ENCODE measurements at regions not wholly inside any gene's neighbourhood (a gene's known extent, or its start where the extent isn't known, plus 50 kb on each side); places are given as distances from the start of the nearest gene placed in this dataset.
"Not testable (repeated sequence)": the region's sequence is repeated elsewhere in the genome, so short reads cannot be mapped to it uniquely, and the experiment has no call there.

DNA sequence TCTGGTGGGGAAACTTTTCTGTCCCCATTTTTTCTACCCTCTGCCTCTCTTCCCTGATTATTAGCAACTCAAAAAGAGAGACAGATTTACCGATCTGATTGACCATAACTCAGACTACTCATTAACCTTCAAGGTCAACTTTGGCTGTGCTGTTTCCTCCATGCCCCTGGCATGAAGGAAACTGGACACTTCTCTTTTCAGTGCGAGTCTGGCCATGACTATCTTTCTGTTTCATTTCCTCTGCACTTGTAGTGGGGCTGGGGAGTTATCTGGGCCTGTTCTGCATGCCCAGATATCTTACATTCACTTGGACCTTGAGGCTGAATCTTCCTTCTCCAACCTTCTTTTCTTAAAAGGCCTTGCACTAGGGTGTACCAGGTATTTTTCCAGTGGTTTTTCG, 76.9 kb upstream of the SLCO2A1 start:
- no peak overlapping the region for H3K4me3 ChIP-seq
- no peaks in the 10 kb centered on the region for H3K9me3 ChIP-seq
- no peak for DNase-seq (ENCODE audit: extremely low spot score in 2 of 2)
- TF ChIP-seq, protein P1, sequence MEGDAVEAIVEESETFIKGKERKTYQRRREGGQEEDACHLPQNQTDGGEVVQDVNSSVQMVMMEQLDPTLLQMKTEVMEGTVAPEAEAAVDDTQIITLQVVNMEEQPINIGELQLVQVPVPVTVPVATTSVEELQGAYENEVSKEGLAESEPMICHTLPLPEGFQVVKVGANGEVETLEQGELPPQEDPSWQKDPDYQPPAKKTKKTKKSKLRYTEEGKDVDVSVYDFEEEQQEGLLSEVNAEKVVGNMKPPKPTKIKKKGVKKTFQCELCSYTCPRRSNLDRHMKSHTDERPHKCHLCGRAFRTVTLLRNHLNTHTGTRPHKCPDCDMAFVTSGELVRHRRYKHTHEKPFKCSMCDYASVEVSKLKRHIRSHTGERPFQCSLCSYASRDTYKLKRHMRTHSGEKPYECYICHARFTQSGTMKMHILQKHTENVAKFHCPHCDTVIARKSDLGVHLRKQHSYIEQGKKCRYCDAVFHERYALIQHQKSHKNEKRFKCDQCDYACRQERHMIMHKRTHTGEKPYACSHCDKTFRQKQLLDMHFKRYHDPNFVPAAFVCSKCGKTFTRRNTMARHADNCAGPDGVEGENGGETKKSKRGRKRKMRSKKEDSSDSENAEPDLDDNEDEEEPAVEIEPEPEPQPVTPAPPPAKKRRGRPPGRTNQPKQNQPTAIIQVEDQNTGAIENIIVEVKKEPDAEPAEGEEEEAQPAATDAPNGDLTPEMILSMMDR (IDR thresholded peaks at IDR 0.05): no peak
- TF ChIP-seq POLR2A (IDR thresholded peaks at IDR 0.05): no peak
- TF ChIP-seq POLR2AphosphoS5 (IDR thresholded peaks at IDR 0.05; ENCODE audit: insufficient read depth in 1 of 2, low read depth in 1 of 2): no peak
- no peaks in the 10 kb centered on the region for H3K27me3 ChIP-seq
- intact Hi-C loops (cut with DNase I): no loop called here
- H3K36me3 ChIP-seq: no peaks in the 10 kb centered on the region
- H3K4me1 ChIP-seq: no peaks in the 10 kb centered on the region
- H3K27ac ChIP-seq: no peak overlapping the region

DNA sequence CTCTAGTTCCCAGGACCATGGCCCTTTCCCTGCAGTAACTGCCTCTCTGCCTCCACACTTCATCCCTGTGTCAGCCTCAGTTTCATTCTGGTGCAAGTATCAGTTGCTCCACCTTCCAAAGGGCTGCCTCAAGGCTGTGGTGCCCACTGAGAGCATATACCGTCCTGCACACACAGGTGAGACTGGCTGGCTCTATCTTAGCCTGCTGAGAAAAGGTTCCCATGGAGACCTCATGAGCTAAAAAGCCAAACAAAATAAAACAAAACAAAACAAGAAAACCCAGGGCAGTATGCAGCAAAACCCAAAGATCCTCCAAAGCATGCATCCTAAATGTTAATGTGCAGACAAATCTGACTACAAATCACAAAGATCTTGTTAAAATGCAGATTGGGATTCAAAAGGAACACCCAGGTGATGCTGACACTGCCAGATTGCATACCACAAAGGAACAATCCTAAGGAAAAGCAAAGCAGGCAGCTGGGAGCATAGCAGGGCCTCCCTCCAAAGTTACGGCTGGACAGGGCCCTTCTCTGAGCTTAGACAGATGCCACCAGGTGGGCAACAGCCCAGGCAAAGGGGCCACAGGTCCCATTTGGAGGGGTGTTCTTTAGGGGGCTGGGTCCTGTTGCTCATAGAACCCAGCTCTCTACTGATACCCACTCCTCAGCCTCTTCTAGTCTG, 76.3 kb upstream of the SLCO2A1 start:
- Histone ChIP-seq H3K9me3 (no peaks in the 10 kb centered on the region), H3K36me3 (no peaks in the 10 kb centered on the region), H3K4me1 (no peaks in the 10 kb centered on the region), H3K4me3 (no peak overlapping the region), H3K27ac (no peak overlapping the region), H3K27me3 (no peaks in the 10 kb centered on the region)
- DNase-seq (ENCODE audit: extremely low spot score in 2 of 2): no peak
- intact Hi-C loops (cut with DNase I): no loop called here
- no peak for TF ChIP-seq POLR2AphosphoS5 (IDR thresholded peaks at IDR 0.05; ENCODE audit: insufficient read depth in 1 of 2, low read depth in 1 of 2)
- TF ChIP-seq, protein P1 (IDR thresholded peaks at IDR 0.05): no peak
- TF ChIP-seq POLR2A (IDR thresholded peaks at IDR 0.05): no peak

DNA sequence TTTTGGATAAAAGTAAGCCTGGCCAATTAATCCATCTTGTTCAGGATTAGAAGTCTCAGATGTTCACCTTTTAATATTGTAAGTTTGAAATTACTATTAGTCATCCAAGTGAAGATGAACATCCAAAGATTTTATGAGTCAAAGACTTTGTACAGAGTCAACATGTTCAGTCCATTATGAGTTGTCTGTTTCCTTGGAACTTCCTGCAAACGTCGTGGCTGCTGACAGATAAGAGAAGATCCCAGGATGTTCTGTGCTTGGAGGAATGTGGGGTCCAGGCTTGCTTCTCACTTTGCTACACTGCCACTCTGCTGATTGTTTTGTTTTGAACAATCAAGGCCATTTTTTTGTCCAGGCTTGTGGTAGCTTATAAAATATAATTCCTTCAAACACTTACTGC, 74.3 kb upstream of the SLCO2A1 start:
- intact Hi-C loops (cut with DNase I): no loop called here
- Histone ChIP-seq H3K4me3 (no peak overlapping the region), H3K27me3 (no peaks in the 10 kb centered on the region), H3K9me3 (no peaks in the 10 kb centered on the region), H3K27ac (no peak overlapping the region), H3K36me3 (no peaks in the 10 kb centered on the region), H3K4me1 (no peaks in the 10 kb centered on the region)
- no peak for DNase-seq (ENCODE audit: extremely low spot score in 2 of 2)
- TF ChIP-seq POLR2A (IDR thresholded peaks at IDR 0.05): no peak
- TF ChIP-seq, protein P1 (IDR thresholded peaks at IDR 0.05): no peak
- TF ChIP-seq POLR2AphosphoS5 (IDR thresholded peaks at IDR 0.05; ENCODE audit: insufficient read depth in 1 of 2, low read depth in 1 of 2): no peak

DNA sequence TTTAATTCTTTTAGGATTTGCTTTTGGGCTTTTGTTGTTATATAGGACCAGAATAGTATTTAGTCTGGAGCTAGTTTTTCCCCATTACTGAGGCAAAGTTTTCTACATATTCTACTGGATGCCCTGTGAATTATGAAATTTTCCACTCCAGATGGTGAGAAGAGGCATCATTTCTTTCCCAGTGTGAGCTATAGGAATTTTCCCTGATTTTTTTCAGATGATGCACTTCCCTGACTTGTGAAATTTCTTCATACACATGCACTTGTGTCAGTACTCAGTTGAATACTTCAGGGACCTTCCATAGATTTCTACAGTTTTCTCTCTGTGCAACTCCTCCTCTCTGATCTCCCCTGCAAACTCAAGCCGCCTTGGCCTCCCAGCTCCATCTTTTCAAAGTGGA, 73.7 kb upstream of the SLCO2A1 start:
- no peaks in the 10 kb centered on the region for H3K4me1 ChIP-seq
- no peak overlapping the region for H3K4me3 ChIP-seq
- no peak for TF ChIP-seq POLR2AphosphoS5 (IDR thresholded peaks at IDR 0.05; ENCODE audit: insufficient read depth in 1 of 2, low read depth in 1 of 2)
- TF ChIP-seq, protein P1 (IDR thresholded peaks at IDR 0.05): no peak
- TF ChIP-seq POLR2A (IDR thresholded peaks at IDR 0.05): no peak
- intact Hi-C loops (cut with DNase I): no loop called here
- no peaks in the 10 kb centered on the region for H3K36me3 ChIP-seq
- no peak overlapping the region for H3K27ac ChIP-seq
- H3K27me3 ChIP-seq: no peaks in the 10 kb centered on the region
- no peaks in the 10 kb centered on the region for H3K9me3 ChIP-seq
- DNase-seq (ENCODE audit: extremely low spot score in 2 of 2): no peak

DNA sequence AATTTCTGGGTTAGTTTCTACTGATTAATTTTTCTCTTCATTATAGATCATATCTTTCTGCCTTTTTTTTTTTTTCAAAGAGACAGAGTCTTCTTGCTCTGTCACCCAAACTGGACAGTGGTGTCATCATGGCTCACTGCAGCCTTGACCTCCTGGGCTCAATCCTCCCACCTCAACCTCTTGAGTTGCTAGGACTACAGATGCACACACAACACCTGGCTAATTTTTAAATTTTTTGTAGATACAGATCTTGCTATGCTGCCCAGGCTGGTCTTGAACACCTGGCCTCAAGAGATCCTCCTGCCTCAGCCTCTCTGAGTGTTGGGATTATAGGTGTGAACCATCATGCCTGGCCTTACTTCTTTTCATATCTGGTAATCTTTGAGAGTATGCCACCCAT, 73.3 kb upstream of the SLCO2A1 start:
- DNase-seq (ENCODE audit: extremely low spot score in 2 of 2): no peak
- Histone ChIP-seq H3K4me3 (no peak overlapping the region), H3K27me3 (no peaks in the 10 kb centered on the region), H3K4me1 (no peaks in the 10 kb centered on the region), H3K27ac (no peak overlapping the region), H3K9me3 (no peaks in the 10 kb centered on the region), H3K36me3 (no peaks in the 10 kb centered on the region)
- intact Hi-C loops (cut with DNase I): no loop called here
- TF ChIP-seq POLR2A (IDR thresholded peaks at IDR 0.05): no peak
- TF ChIP-seq POLR2AphosphoS5 (IDR thresholded peaks at IDR 0.05; ENCODE audit: insufficient read depth in 1 of 2, low read depth in 1 of 2): no peak
- TF ChIP-seq, protein P1 (IDR thresholded peaks at IDR 0.05): no peak

DNA sequence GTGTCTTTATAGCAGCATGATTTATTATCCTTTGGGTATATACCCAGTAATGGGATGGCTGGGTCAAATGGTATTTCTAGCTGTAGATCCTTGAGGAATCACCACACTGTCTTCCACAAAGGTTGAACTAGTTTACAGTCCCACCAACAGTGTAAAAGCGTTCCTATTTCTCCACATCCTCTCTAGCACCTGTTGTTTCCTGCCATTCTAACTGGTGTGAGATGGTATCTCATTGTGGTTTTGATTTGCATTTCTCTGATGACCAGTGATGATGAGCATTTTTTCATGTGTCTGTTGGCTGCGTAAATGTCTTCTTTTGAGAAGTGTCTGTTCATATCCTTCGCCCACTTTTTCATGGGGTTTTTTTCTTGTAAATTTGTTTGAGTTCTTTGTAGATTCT, 66.5 kb upstream of the SLCO2A1 start:
- DNase-seq (ENCODE audit: extremely low spot score in 2 of 2); H3K27me3 ChIP-seq; intact Hi-C loops (cut with DNase I): not testable (repeated sequence)

More for the DNA sequence above, 66.5 kb upstream of the SLCO2A1 start:
- not testable (repeated sequence) for H3K27ac ChIP-seq, H3K4me1 ChIP-seq, H3K9me3 ChIP-seq, H3K4me3 ChIP-seq, H3K36me3 ChIP-seq

Data from vagina (tissue), 2 donors.